ENCODE measurements at regions not wholly inside any gene's neighbourhood (a gene's known extent, or its start where the extent isn't known, plus 50 kb on each side); places are given as distances from the start of the nearest gene placed in this dataset.
"Not testable (repeated sequence)": the region's sequence is repeated elsewhere in the genome, so short reads cannot be mapped to it uniquely, and the experiment has no call there.

GRCh38 chr7:149978537-149978936 lies 104.8 kb downstream of the ATP6V0E2 start:
- H3K9me3 Mint-ChIP-seq, H3K27me3 Mint-ChIP-seq, H3K27ac Mint-ChIP-seq, H3K4me3 Mint-ChIP-seq, H3K36me3 Mint-ChIP-seq, H3K4me1 Mint-ChIP-seq: not testable (repeated sequence)

DNA sequence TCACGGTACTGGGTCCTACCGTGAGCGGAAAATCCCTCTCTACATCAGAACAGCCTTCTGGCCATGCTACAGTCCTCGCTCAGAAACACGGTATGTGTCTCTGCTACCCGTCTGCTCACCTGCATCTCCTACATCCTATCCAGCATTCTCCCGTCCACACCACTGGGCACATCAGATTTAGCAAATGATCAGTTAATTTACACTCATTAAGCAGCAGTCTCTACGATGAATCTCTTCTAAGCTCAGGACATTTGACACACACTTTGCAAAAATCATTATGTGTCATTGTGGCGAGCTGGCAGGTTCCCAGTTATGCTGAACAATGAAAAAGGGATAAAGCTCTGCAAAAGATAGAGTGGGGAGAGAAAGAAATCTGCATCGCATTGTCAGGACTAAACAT lies 105.2 kb downstream of the ATP6V0E2 start:
- not testable (repeated sequence) for H3K9me3 Mint-ChIP-seq, H3K36me3 Mint-ChIP-seq, H3K27ac Mint-ChIP-seq, H3K4me3 Mint-ChIP-seq, H3K27me3 Mint-ChIP-seq, H3K4me1 Mint-ChIP-seq

DNA sequence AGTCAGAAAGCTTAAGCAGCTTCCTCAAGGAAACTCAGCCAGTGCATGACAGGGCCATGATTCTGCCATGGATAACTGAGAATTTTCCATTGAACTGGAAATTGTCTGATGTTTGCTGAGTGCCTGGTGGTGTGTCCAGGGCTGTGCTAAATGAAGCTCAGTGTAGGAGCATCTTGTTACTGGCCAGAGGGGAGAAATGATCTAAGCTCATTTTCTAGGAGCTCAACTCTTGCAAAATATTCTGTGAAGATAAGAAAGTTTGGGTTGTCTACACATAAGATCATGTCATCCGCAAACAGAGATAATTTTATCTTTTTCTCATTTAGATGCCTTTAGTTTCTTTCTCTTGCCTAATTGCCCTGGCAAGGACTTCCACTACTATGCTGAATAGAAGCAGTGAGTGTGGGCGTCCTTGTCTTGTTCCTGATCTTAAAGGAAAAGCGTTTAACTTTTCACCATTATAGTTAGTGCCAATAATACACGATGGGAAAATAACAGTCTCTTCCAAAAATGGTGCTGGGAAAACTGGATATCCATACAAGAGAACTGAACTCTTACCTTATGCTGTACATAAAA lies 108.9 kb downstream of the ATP6V0E2 start:
- not testable (repeated sequence) for H3K27ac Mint-ChIP-seq, H3K9me3 Mint-ChIP-seq, H3K27me3 Mint-ChIP-seq, H3K4me1 Mint-ChIP-seq, H3K4me3 Mint-ChIP-seq, H3K36me3 Mint-ChIP-seq

- not testable (repeated sequence) for H3K27ac Mint-ChIP-seq, H3K9me3 Mint-ChIP-seq, H3K4me3 Mint-ChIP-seq, H3K27me3 Mint-ChIP-seq, H3K4me1 Mint-ChIP-seq, H3K36me3 Mint-ChIP-seq
Observed at GRCh38 chr7:149986866-149987265, 113.1 kb downstream of the ATP6V0E2 start.

DNA sequence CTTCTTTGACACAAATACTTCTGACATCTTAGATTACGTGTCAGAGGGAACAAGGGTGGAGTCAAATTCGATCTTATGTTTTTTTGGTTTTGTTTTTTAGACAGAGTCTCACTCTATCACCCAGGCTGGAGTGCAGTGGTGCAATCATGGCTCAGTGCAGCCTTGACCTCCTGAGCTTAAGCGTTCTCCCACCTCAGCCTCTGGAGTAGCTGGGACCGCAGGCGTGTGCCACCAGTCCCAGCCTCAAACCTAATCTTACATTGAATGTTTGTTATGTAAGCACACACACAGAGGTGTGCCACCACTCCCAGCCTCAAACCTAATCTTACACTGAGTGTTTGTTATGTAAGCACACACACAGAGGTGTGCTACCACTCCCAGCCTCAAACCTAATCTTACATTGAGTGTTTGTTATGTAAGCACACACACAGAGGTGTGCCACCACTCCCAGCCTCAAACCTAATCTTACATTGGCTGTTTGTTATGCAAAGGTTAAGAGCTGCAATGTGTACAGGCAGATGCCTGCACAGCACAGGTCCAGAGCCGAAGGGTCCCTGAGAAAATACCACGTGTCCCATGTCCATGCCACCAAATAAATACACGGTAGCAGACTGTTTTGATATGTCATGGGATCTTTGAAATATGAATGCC lies 118.0 kb downstream of the ATP6V0E2 start:
- H3K27ac Mint-ChIP-seq, H3K27me3 Mint-ChIP-seq, H3K4me3 Mint-ChIP-seq, H3K9me3 Mint-ChIP-seq, H3K36me3 Mint-ChIP-seq, H3K4me1 Mint-ChIP-seq: not testable (repeated sequence)

DNA sequence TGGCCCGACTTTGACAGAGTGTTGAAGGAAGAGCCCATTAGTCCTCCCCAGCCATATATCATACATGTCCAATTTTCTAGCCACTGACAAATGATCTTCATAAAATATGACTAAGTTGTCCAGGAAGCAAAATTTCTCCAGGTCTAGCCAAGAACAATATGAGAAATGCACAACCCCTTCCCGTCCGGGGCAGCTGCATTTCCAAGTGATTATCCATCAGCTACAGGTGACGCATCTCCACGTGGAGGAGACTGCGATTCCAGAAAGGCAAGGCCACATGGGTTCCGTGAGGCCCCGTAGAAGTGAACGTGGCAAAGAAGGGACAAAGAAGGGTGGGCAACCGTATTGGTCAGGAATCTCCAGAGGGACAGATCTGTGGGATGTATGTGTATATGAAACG lies 118.6 kb downstream of the ATP6V0E2 start:
- H3K36me3 Mint-ChIP-seq, H3K27ac Mint-ChIP-seq, H3K27me3 Mint-ChIP-seq, H3K4me1 Mint-ChIP-seq, H3K4me3 Mint-ChIP-seq, H3K9me3 Mint-ChIP-seq: not testable (repeated sequence)

- H3K4me3 Mint-ChIP-seq, H3K36me3 Mint-ChIP-seq, H3K27ac Mint-ChIP-seq, H3K9me3 Mint-ChIP-seq, H3K4me1 Mint-ChIP-seq, H3K27me3 Mint-ChIP-seq: not testable (repeated sequence)
Observed at GRCh38 chr7:149995369-149996026, 121.7 kb downstream of the ATP6V0E2 start.

DNA sequence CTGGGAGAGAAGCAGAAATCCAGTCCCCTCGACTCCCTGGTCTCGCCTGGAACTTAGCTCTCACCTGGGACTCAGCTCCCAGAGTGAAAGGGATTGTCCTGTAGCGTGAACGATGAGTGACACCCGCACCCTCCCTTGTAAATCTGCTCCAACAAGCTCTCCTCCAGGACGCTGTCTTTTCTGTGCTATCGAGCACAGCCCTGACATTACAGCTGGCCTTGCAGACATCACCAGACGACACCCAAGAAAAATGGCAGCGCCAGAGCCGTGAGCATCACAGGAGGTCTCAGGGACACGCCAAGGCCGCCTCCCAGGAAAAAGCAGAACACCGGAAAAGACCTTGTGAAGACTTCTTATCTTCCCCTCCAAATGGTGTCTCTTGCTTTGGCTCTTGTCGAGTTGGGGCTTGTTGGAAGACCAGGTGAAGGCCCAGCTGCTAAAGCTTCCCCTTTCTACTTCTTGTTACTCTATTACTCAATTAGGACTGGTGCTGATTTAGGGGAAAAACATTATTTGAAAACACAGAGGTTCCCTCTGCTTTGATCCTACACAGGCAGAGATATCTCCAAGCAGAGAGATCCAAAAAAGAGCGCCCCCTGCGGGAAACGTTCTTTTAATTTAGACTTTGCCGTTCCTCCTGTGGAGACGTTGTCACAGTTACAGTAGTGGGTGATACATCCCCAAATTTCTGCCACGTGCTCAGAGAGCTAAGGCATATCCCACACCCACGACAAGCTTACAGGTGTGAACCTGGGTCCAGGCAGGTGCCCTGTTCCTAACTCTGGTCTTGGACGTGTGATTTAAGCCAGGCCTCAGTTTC lies 127.2 kb downstream of the ATP6V0E2 start:
- not testable (repeated sequence) for H3K9me3 Mint-ChIP-seq, H3K4me3 Mint-ChIP-seq, H3K27me3 Mint-ChIP-seq, H3K27ac Mint-ChIP-seq, H3K4me1 Mint-ChIP-seq, H3K36me3 Mint-ChIP-seq

- no peaks in the 10 kb centered on the region for H3K36me3 Mint-ChIP-seq
- H3K9me3 Mint-ChIP-seq, result no peaks in the 10 kb centered on the region
- H3K4me1 Mint-ChIP-seq, result peaks cover 0 to under 1% (median 0%) of the 10 kb centered on the region in 3 donors
- H3K27me3 Mint-ChIP-seq, result no peaks in the 10 kb centered on the region
- H3K27ac Mint-ChIP-seq, result no peak overlapping the region
- H3K4me3 Mint-ChIP-seq, result no peak overlapping the region
Observed at GRCh38 chr7:150003304-150003810, 129.6 kb downstream of the ATP6V0E2 start.

DNA sequence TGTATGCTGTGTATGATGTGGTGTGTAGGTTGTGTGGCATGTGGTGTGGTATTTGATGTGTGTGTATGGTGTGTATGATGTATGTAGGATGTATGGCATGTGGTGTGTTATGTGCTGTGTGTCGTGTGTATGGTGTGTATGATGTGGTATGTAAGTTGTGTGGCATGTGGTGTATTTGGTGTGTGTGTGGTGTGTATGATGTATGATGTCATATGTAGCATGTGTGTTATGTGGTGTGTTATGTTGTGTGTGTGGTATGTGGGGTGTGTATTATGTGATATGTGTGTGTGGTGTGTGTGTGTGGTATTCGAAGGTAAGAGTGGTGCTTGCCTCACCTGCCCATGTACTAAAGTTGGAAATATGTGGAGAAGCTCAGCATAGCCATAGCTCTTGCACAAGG lies 130.2 kb downstream of the ATP6V0E2 start:
- not testable (repeated sequence) for H3K27ac Mint-ChIP-seq, H3K4me1 Mint-ChIP-seq, H3K36me3 Mint-ChIP-seq, H3K4me3 Mint-ChIP-seq, H3K9me3 Mint-ChIP-seq, H3K27me3 Mint-ChIP-seq

GRCh38 chr7:150004843-150005242 lies 131.1 kb downstream of the ATP6V0E2 start:
- H3K36me3 Mint-ChIP-seq, H3K27ac Mint-ChIP-seq, H3K4me3 Mint-ChIP-seq, H3K27me3 Mint-ChIP-seq, H3K4me1 Mint-ChIP-seq, H3K9me3 Mint-ChIP-seq: not testable (repeated sequence)

- H3K27me3 Mint-ChIP-seq, H3K4me3 Mint-ChIP-seq, H3K36me3 Mint-ChIP-seq: not testable (repeated sequence)
Observed at GRCh38 chr7:150009620-150010303, 136.0 kb downstream of the ATP6V0E2 start.

DNA sequence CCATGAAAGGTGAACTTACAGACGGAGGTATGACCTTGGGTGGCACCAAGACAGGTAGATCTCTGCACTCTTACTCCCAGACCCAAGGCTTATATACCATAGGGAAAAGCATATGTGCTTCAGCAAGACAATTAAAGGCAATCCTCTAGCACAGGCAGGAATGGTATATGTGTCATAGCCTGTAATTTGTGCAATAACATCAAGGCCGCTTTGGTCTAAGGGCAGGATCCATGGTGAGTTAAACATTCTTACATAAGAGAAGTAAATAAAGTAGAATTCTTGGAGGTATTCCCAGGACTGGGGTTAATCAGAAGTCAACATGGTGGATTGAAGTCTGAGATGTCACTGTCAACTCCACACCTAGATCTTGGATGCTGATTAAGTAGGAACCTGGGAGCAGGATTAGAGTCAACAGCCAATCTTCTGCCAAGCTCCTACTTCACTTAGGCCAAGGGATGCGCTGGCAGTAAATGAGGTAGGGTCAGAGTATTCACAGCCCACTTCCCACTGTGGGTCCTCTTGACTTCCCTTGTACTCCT lies 143.0 kb downstream of the ATP6V0E2 start:
- not testable (repeated sequence) for H3K27ac Mint-ChIP-seq

More at GRCh38 chr7:150009620-150010303, 136.0 kb downstream of the ATP6V0E2 start:
- not testable (repeated sequence) for H3K4me1 Mint-ChIP-seq, H3K9me3 Mint-ChIP-seq, H3K27ac Mint-ChIP-seq

DNA sequence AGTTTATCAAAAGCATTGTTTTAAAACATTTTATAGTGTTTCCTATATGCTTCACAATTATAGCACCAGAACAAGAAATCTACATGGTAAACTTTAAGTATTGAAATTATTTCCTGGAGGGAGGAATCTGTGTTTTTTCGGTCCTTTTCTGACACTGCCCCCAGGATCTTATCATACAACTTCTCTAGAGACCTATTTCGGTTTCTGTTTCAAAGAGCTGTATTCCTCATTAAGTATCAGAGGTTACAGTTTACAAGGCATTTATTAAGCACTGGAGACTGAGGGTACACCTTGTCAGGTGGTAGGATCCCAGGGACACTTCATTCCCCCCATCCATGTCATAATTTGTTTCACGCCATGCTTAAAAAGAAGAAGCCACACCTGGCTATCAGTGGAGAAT lies 146.4 kb downstream of the ATP6V0E2 start:
- H3K27me3 Mint-ChIP-seq, result not testable (repeated sequence)

More for the DNA sequence above, 143.0 kb downstream of the ATP6V0E2 start:
- H3K36me3 Mint-ChIP-seq, H3K9me3 Mint-ChIP-seq, H3K4me3 Mint-ChIP-seq, H3K27me3 Mint-ChIP-seq, H3K4me1 Mint-ChIP-seq: not testable (repeated sequence)

More for the DNA sequence above, 146.4 kb downstream of the ATP6V0E2 start:
- not testable (repeated sequence) for H3K27ac Mint-ChIP-seq, H3K4me3 Mint-ChIP-seq, H3K36me3 Mint-ChIP-seq, H3K4me1 Mint-ChIP-seq, H3K9me3 Mint-ChIP-seq

All from IgD-negative memory B cell (primary cell).